ENCODE measurements at regions not wholly inside any gene's neighbourhood (a gene's known extent, or its start where the extent isn't known, plus 50 kb on each side); places are given as distances from the start of the nearest gene placed in this dataset.

DNA sequence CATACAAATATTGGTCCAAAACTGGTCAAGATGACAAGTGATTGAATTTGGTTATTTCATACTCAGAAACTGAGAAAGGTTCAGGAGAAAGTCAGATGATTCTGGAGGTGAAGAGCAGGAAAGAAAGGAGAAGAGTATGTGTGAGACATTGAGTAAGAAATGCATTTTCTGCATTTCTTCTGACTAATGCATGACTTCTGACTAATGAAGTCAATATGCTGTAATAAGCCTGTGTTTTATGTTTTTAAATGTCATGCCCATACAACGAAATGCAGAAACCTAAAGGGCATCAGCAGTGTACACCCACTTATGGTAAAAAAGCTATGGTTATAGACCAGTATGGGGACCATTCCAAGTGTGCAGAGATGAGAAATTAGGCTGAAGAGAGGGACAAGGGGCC is 1227.8 kb upstream of the SORCS1 start:
- H3K27me3 ChIP-seq (ENCODE audit: control insufficient read depth in 4 of 4, insufficient read depth in 4 of 4, low read length in 3 of 4) = peaks cover 0 to 2% (median 0%) of the 10 kb centered on the region in 4 donors
- H3K36me3 ChIP-seq (ENCODE audit: control insufficient read depth in 4 of 4, insufficient read depth in 3 of 4, low read depth in 1 of 4, low read length in 3 of 4) = no peaks in the 10 kb centered on the region
- no peaks in the 10 kb centered on the region for H3K9me3 ChIP-seq (ENCODE audit: control insufficient read depth in 4 of 4, low read length in 3 of 4)
- TF ChIP-seq RAD21 (IDR thresholded peaks at IDR 0.05) (no peak), YY1 (IDR thresholded peaks at IDR 0.05) (no peak)
- TF ChIP-seq, protein P1, sequence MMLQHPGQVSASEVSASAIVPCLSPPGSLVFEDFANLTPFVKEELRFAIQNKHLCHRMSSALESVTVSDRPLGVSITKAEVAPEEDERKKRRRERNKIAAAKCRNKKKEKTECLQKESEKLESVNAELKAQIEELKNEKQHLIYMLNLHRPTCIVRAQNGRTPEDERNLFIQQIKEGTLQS (IDR thresholded peaks at IDR 0.05) = no peak
- TF ChIP-seq, protein P2, sequence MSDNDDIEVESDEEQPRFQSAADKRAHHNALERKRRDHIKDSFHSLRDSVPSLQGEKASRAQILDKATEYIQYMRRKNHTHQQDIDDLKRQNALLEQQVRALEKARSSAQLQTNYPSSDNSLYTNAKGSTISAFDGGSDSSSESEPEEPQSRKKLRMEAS (IDR thresholded peaks at IDR 0.05) = no peak
- WGBS = 50% methylated on average over 1 of the region's 1 CpG
- H3K4me1 ChIP-seq (ENCODE audit: control insufficient read depth in 4 of 4, insufficient read depth in 4 of 4, low read length in 3 of 4) = no peaks in the 10 kb centered on the region
- DNase-seq (ENCODE audit: low spot score) = no peak
- H3K9ac ChIP-seq (ENCODE audit: low read depth in 1 of 2, low read length in 2 of 2) = no peak overlapping the region
- no peak overlapping the region for H3K4me3 ChIP-seq (ENCODE audit: low read depth in 1 of 3, low read length in 3 of 3)
- no peak overlapping the region for H3K27ac ChIP-seq (ENCODE audit: low read depth in 1 of 2, low read length in 2 of 2)

DNA sequence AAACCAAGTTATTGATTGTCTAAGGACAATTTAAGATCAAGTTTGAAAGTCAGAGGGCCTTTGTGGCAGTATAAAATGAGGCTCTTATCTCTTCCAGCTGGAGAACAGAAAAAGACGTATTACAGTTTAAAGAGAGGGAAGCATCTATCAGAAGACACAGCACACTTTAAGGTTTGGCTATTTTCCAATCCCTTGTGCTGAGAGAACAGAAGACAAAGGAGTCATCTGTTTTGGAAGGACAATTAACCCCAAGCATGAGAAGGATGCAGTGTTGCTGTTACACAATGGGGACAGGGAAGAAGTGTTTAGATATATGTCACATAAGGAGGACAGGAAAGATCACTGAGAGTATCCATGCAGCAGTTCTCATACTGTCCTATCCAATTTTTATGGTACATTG is 1224.2 kb upstream of the SORCS1 start:
- H3K9me3 ChIP-seq (ENCODE audit: control insufficient read depth in 4 of 4, low read length in 3 of 4) = no peaks in the 10 kb centered on the region
- DNase-seq (ENCODE audit: low spot score) = no peak

More for the DNA sequence above, 1224.2 kb upstream of the SORCS1 start:
- H3K9ac ChIP-seq (ENCODE audit: low read depth in 1 of 2, low read length in 2 of 2) = no peak overlapping the region
- H3K27ac ChIP-seq (ENCODE audit: low read depth in 1 of 2, low read length in 2 of 2) = no peak overlapping the region
- no peaks in the 10 kb centered on the region for H3K36me3 ChIP-seq (ENCODE audit: control insufficient read depth in 4 of 4, insufficient read depth in 3 of 4, low read depth in 1 of 4, low read length in 3 of 4)
- no peak overlapping the region for H3K4me3 ChIP-seq (ENCODE audit: low read depth in 1 of 3, low read length in 3 of 3)
- H3K27me3 ChIP-seq (ENCODE audit: control insufficient read depth in 4 of 4, insufficient read depth in 4 of 4, low read length in 3 of 4) = peaks cover 0 to 2% (median 0%) of the 10 kb centered on the region in 4 donors
- no peaks in the 10 kb centered on the region for H3K4me1 ChIP-seq (ENCODE audit: control insufficient read depth in 4 of 4, insufficient read depth in 4 of 4, low read length in 3 of 4)
- WGBS = 57% methylated on average over 1 of the region's 1 CpG
- no peak for TF ChIP-seq RAD21 (IDR thresholded peaks at IDR 0.05)
- no peak for TF ChIP-seq GABPA (IDR thresholded peaks at IDR 0.05 in 1 of 2, conservative IDR thresholded peaks at IDR 0.05 in 1 of 2)
- no peak for TF ChIP-seq NR2F2 (IDR thresholded peaks at IDR 0.05)
- TF ChIP-seq, protein P3, sequence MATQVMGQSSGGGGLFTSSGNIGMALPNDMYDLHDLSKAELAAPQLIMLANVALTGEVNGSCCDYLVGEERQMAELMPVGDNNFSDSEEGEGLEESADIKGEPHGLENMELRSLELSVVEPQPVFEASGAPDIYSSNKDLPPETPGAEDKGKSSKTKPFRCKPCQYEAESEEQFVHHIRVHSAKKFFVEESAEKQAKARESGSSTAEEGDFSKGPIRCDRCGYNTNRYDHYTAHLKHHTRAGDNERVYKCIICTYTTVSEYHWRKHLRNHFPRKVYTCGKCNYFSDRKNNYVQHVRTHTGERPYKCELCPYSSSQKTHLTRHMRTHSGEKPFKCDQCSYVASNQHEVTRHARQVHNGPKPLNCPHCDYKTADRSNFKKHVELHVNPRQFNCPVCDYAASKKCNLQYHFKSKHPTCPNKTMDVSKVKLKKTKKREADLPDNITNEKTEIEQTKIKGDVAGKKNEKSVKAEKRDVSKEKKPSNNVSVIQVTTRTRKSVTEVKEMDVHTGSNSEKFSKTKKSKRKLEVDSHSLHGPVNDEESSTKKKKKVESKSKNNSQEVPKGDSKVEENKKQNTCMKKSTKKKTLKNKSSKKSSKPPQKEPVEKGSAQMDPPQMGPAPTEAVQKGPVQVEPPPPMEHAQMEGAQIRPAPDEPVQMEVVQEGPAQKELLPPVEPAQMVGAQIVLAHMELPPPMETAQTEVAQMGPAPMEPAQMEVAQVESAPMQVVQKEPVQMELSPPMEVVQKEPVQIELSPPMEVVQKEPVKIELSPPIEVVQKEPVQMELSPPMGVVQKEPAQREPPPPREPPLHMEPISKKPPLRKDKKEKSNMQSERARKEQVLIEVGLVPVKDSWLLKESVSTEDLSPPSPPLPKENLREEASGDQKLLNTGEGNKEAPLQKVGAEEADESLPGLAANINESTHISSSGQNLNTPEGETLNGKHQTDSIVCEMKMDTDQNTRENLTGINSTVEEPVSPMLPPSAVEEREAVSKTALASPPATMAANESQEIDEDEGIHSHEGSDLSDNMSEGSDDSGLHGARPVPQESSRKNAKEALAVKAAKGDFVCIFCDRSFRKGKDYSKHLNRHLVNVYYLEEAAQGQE (IDR thresholded peaks at IDR 0.05) = no peak
- TF ChIP-seq RXRA (IDR thresholded peaks at IDR 0.05) = no peak
- TF ChIP-seq, protein P4, sequence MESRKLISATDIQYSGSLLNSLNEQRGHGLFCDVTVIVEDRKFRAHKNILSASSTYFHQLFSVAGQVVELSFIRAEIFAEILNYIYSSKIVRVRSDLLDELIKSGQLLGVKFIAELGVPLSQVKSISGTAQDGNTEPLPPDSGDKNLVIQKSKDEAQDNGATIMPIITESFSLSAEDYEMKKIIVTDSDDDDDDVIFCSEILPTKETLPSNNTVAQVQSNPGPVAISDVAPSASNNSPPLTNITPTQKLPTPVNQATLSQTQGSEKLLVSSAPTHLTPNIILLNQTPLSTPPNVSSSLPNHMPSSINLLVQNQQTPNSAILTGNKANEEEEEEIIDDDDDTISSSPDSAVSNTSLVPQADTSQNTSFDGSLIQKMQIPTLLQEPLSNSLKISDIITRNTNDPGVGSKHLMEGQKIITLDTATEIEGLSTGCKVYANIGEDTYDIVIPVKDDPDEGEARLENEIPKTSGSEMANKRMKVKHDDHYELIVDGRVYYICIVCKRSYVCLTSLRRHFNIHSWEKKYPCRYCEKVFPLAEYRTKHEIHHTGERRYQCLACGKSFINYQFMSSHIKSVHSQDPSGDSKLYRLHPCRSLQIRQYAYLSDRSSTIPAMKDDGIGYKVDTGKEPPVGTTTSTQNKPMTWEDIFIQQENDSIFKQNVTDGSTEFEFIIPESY (IDR thresholded peaks at IDR 0.05) = no peak
- no peak for TF ChIP-seq YY1 (IDR thresholded peaks at IDR 0.05)
- TF ChIP-seq EGR1 (IDR thresholded peaks at IDR 0.05; ENCODE audit: low read depth in 2 of 2) = no peak
- TF ChIP-seq, protein P5, sequence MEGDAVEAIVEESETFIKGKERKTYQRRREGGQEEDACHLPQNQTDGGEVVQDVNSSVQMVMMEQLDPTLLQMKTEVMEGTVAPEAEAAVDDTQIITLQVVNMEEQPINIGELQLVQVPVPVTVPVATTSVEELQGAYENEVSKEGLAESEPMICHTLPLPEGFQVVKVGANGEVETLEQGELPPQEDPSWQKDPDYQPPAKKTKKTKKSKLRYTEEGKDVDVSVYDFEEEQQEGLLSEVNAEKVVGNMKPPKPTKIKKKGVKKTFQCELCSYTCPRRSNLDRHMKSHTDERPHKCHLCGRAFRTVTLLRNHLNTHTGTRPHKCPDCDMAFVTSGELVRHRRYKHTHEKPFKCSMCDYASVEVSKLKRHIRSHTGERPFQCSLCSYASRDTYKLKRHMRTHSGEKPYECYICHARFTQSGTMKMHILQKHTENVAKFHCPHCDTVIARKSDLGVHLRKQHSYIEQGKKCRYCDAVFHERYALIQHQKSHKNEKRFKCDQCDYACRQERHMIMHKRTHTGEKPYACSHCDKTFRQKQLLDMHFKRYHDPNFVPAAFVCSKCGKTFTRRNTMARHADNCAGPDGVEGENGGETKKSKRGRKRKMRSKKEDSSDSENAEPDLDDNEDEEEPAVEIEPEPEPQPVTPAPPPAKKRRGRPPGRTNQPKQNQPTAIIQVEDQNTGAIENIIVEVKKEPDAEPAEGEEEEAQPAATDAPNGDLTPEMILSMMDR (IDR thresholded peaks at IDR 0.05; ENCODE audit: low read depth, low read length, missing input control) = no peak
- TF ChIP-seq JUND (IDR thresholded peaks at IDR 0.05) = no peak
- no peak for TF ChIP-seq TAF1 (conservative IDR thresholded peaks at IDR 0.05)

All from liver (tissue), 8 donors.